Ascending aorta (tissue), 2 donors: ENCODE measurements at regions not wholly inside any gene's neighbourhood (a gene's known extent, or its start where the extent isn't known, plus 50 kb on each side); places are given as distances from the start of the nearest gene placed in this dataset.

Experiments used
- DNase-seq, 2 donors: peaks; one replicate each; pipeline ENCODE4 v3.0.0-alpha.2; 2019; ENCODE audit warnings: low spot score in 2 of 2
- H3K27ac ChIP-seq, 2 donors: fragments of 200-600 bp; sonication (generic); one replicate each; pipeline ENCODE4 v1.5.1; 2016 to 2017; ENCODE audit warnings: mild to moderate bottlenecking in 1 of 2
- H3K27me3 ChIP-seq: fragments of 200-600 bp; sonication (generic); one replicate; pipeline ENCODE4 v1.5.1; 2017
- H3K36me3 ChIP-seq, 2 donors: fragments of 200-600 bp; sonication (generic); one replicate each; pipeline ENCODE4 v1.5.1; 2016
- H3K4me1 ChIP-seq, 2 donors: fragments of 200-600 bp; sonication (generic); one replicate each; pipeline ENCODE4 v1.5.1; 2016 to 2017; ENCODE audit warnings: mild to moderate bottlenecking in 1 of 2
- H3K4me3 ChIP-seq, 2 donors: fragments of 200-600 bp; sonication (generic); one replicate each; pipeline ENCODE4 v1.5.1; 2016 to 2017; ENCODE audit warnings: mild to moderate bottlenecking in 1 of 2
- H3K9me3 ChIP-seq, 2 donors: fragments of 200-600 bp; sonication (generic); one replicate each; pipeline ENCODE4 v1.5.1; 2016
- CTCF ChIP-seq, 3 experiments: fragments of 200-600 bp in 2 of 3; fragments of 450-650 bp in 1 of 3; sonication (generic) in 2 of 3; IDR thresholded peaks; one replicate each; pipeline ENCODE4 v1.5.1; 2016 to 2019; ENCODE audit warnings: antibody characterized with exemption in 3 of 3, mild to moderate bottlenecking in 1 of 3, moderate library complexity in 1 of 3
- intact Hi-C: fragments of 100-400 bp; cut with DNase I; formaldehyde crosslinking; loops from one replicate; pipeline ENCODE4 v1.15.1; 2023

GRCh38 chr2:236899146-236899545 is 186.5 kb upstream of the COPS8 start:
- no peaks in the 10 kb centered on the region for H3K27me3 ChIP-seq
- no peaks in the 10 kb centered on the region for H3K9me3 ChIP-seq
- intact Hi-C loops = no loop called here
- H3K27ac ChIP-seq = no peak overlapping the region
- no peak for DNase-seq
- H3K4me3 ChIP-seq = no peak overlapping the region
- H3K4me1 ChIP-seq = no peaks in the 10 kb centered on the region
- TF ChIP-seq CTCF (IDR thresholded peaks at IDR 0.05) = no peak
- no peaks in the 10 kb centered on the region for H3K36me3 ChIP-seq

GRCh38 chr2:236899950-236900640 is 185.6 kb upstream of the COPS8 start:
- DNase-seq = no peak
- Histone ChIP-seq H3K27me3 (no peaks in the 10 kb centered on the region), H3K4me3 (no peak overlapping the region), H3K9me3 (no peaks in the 10 kb centered on the region), H3K36me3 (no peaks in the 10 kb centered on the region), H3K27ac (no peak overlapping the region), H3K4me1 (no peaks in the 10 kb centered on the region)
- TF ChIP-seq CTCF (IDR thresholded peaks at IDR 0.05) = no peak
- intact Hi-C loops = no loop called here

- Histone ChIP-seq H3K4me1 (no peaks in the 10 kb centered on the region), H3K27ac (no peak overlapping the region), H3K36me3 (no peaks in the 10 kb centered on the region), H3K27me3 (no peaks in the 10 kb centered on the region), H3K9me3 (no peaks in the 10 kb centered on the region), H3K4me3 (no peak overlapping the region)
- intact Hi-C loops = no loop called here
- no peak for TF ChIP-seq CTCF (IDR thresholded peaks at IDR 0.05)
- no peak for DNase-seq
Measured at GRCh38 chr2:236901956-236902355, 183.7 kb upstream of the COPS8 start.

- no peaks in the 10 kb centered on the region for H3K36me3 ChIP-seq
- no peak for DNase-seq
- no peaks in the 10 kb centered on the region for H3K4me1 ChIP-seq
- intact Hi-C loops = no loop called here
- H3K27ac ChIP-seq = no peak overlapping the region
- no peak for TF ChIP-seq CTCF (IDR thresholded peaks at IDR 0.05)
- no peaks in the 10 kb centered on the region for H3K9me3 ChIP-seq
- no peak overlapping the region for H3K4me3 ChIP-seq
- H3K27me3 ChIP-seq = no peaks in the 10 kb centered on the region
Measured at GRCh38 chr2:236903978-236904377, 181.7 kb upstream of the COPS8 start.

- Histone ChIP-seq H3K36me3 (no peaks in the 10 kb centered on the region), H3K4me1 (no peaks in the 10 kb centered on the region), H3K27me3 (no peaks in the 10 kb centered on the region), H3K9me3 (no peaks in the 10 kb centered on the region), H3K27ac (no peak overlapping the region), H3K4me3 (no peak overlapping the region)
- intact Hi-C loops = no loop called here
- DNase-seq = no peak
- TF ChIP-seq CTCF (IDR thresholded peaks at IDR 0.05) = no peak
Measured at GRCh38 chr2:236904389-236905263, 181.1 kb upstream of the COPS8 start.
